PC-9 (cell line): ENCODE measurements at regions not wholly inside any gene's neighbourhood (a gene's known extent, or its start where the extent isn't known, plus 50 kb on each side); places are given as distances from the start of the nearest gene placed in this dataset.

ENCODE experiments used
- EZH2 ChIP-seq: fragments of 200-600 bp; sonication (generic); IDR thresholded peaks from 2 replicates; pipeline ENCODE4 v1.8.0; 2017; ENCODE audit warnings: antibody characterized with exemption, low read depth
- TF ChIP-seq, protein P1 (sequence below): fragments of 200-600 bp; sonication (generic); conservative IDR thresholded peaks from 2 replicates; pipeline ENCODE4 v1.6.1; 2017; ENCODE audit warnings: mixed run types, antibody characterized with exemption, mild to moderate bottlenecking, moderate library complexity

DNA sequence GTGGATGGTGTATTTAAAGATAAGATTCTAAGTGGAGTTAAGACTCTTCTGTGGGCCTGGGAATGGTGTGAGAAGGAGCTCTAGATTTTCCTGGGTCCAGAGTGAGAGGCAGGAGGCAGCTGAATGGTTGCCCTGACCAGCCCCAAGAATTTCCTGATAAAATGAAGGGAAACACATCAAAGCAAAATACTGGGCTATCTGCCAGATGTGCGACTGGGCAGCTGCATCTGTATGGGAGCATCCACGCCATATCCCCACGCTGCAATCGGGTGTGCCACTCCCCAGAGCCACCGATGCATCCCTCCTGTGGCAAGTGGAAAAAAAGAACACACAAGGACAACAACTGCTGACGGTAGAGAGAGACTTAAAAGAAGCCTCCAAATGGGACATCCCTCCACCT lies 84.3 kb upstream of the COX10 start:
- TF ChIP-seq, protein P1, sequence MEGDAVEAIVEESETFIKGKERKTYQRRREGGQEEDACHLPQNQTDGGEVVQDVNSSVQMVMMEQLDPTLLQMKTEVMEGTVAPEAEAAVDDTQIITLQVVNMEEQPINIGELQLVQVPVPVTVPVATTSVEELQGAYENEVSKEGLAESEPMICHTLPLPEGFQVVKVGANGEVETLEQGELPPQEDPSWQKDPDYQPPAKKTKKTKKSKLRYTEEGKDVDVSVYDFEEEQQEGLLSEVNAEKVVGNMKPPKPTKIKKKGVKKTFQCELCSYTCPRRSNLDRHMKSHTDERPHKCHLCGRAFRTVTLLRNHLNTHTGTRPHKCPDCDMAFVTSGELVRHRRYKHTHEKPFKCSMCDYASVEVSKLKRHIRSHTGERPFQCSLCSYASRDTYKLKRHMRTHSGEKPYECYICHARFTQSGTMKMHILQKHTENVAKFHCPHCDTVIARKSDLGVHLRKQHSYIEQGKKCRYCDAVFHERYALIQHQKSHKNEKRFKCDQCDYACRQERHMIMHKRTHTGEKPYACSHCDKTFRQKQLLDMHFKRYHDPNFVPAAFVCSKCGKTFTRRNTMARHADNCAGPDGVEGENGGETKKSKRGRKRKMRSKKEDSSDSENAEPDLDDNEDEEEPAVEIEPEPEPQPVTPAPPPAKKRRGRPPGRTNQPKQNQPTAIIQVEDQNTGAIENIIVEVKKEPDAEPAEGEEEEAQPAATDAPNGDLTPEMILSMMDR, result no peak
- no peak for TF ChIP-seq EZH2
